PFSK-1 (cell line): ENCODE measurements at regions not wholly inside any gene's neighbourhood (a gene's known extent, or its start where the extent isn't known, plus 50 kb on each side); places are given as distances from the start of the nearest gene placed in this dataset.

Experiments used
- FOXP2 ChIP-seq: optimal IDR thresholded peaks from 2 replicates; pipeline ENCODE3; 2011; ENCODE audit warnings: borderline replicate concordance, control low read depth, inconsistent platforms; ENCODE audit not compliant: insufficient read depth; ENCODE audit errors: extremely low read length, extremely low read depth
- POLR2AphosphoS5 ChIP-seq: IDR thresholded peaks from 2 replicates; pipeline ENCODE4 v1.6.1; 2012; ENCODE audit warnings: low read depth, mild to moderate bottlenecking, control low read depth, low read length, moderate library complexity
- REST ChIP-seq, 2 experiments: IDR thresholded peaks; 2 replicates each; pipeline versions ENCODE4 v1.6.1 to v1.8.0; 2011 to 2012; ENCODE audit warnings: low read depth in 2 of 2, low read length in 2 of 2, control low read depth in 1 of 2, inconsistent platforms in 1 of 2, mild to moderate bottlenecking in 1 of 2, moderate library complexity in 1 of 2; ENCODE audit not compliant: insufficient read depth in 1 of 2
- SIN3A ChIP-seq: IDR thresholded peaks from 2 replicates; pipeline ENCODE4 v1.6.1; 2012; ENCODE audit warnings: mild to moderate bottlenecking, low read length, moderate library complexity, borderline replicate concordance; ENCODE audit not compliant: insufficient read depth
- TAF1 ChIP-seq: IDR thresholded peaks from 2 replicates; pipeline ENCODE4 v1.6.1; 2012; ENCODE audit warnings: low read length, control low read depth, borderline replicate concordance; ENCODE audit not compliant: insufficient read depth

- TF ChIP-seq POLR2AphosphoS5 (no peak), REST (IDR thresholded peaks at IDR 0.05; ENCODE audit: insufficient read depth in 1 of 2, low read depth in 2 of 2, low read length in 2 of 2) (no peak), SIN3A (no peak), TAF1 (no peak), FOXP2 (no peak)
Observed at GRCh38 chr13:107675847-107676550, 539.3 kb downstream of the LIG4 start.
